Panc1 (cell line): ENCODE measurements at regions not wholly inside any gene's neighbourhood (a gene's known extent, or its start where the extent isn't known, plus 50 kb on each side); places are given as distances from the start of the nearest gene placed in this dataset.

Source experiments
- ATAC-seq: fragments of 200-7000 bp; cut with Tn5 transposase; 2 replicates; pipeline ENCODE4 v1.9.1; 2020; ENCODE audit warnings: mild to moderate bottlenecking, moderate library complexity
- BruUV-seq: library from RNA; stranded (reverse); fragments of 400-500 nt; replicated peaks from 2 replicates; lab custom pipeline; 2021; lab: Mats Ljungman, UMichigan
- CTCF ChIA-PET: fragments of 300-600 bp; sonication (Branson Sonifier 250); formaldehyde crosslinking; loops from one replicate; lab custom pipeline; 2022; ENCODE audit warnings: antibody characterized with exemption; lab: Charles Lee
- POLR2A ChIA-PET: fragments of 300-600 bp; sonication (Branson Sonifier 250); formaldehyde crosslinking; loops from one replicate; lab custom pipeline; 2022; ENCODE audit warnings: antibody characterized with exemption; lab: Charles Lee
- DNase-seq: peaks from one replicate; pipeline ENCODE4 v3.0.0-alpha.2; 2010; ENCODE audit warnings: low read depth, low spot score
- H3K27ac ChIP-seq: 2 replicates; pipeline ENCODE4 v1.5.1; 2011; ENCODE audit warnings: mild to moderate bottlenecking, low read length, inconsistent platforms
- H3K27me3 ChIP-seq: fragments of 200-500 bp; sonication (Bioruptor generic); 2 replicates; pipeline ENCODE4 v1.6.0; 2014; ENCODE audit warnings: low read length, inconsistent platforms; ENCODE audit not compliant: control insufficient read depth, insufficient read depth
- H3K36me3 ChIP-seq: fragments of 200-500 bp; sonication (Bioruptor generic); 2 replicates; pipeline ENCODE4 v1.5.1; 2014; ENCODE audit warnings: inconsistent platforms, mild to moderate bottlenecking, low read length, moderate library complexity; ENCODE audit not compliant: control insufficient read depth, insufficient read depth
- H3K4me1 ChIP-seq: 2 replicates; pipeline ENCODE4 v1.5.1; 2011; ENCODE audit warnings: inconsistent platforms, mild to moderate bottlenecking, low read length, moderate library complexity; ENCODE audit not compliant: control insufficient read depth, insufficient read depth
- H3K4me3 ChIP-seq, 2 experiments: 2 replicates each; pipeline ENCODE4 v1.5.1; 2011 to 2012; ENCODE audit warnings: low read depth in 2 of 2, low read length in 2 of 2, mild to moderate bottlenecking in 2 of 2, inconsistent platforms in 1 of 2, moderate library complexity in 1 of 2
- H3K9me3 ChIP-seq: fragments of 200-500 bp; sonication (Bioruptor generic); 2 replicates; pipeline ENCODE4 v1.5.1; 2014; ENCODE audit warnings: low read depth, mild to moderate bottlenecking, inconsistent platforms, low read length, moderate library complexity; ENCODE audit not compliant: control insufficient read depth, insufficient read depth
- CTCF ChIP-seq: fragments of 450-650 bp; IDR thresholded peaks from 2 replicates; pipeline ENCODE4 v1.5.1; 2017; ENCODE audit warnings: mild to moderate bottlenecking
- POLR2AphosphoS5 ChIP-seq: IDR thresholded peaks from 2 replicates; pipeline ENCODE4 v1.6.1; 2012; ENCODE audit warnings: mild to moderate bottlenecking, low read depth, low read length, moderate library complexity
- REST ChIP-seq, 2 experiments: IDR thresholded peaks; 2 replicates each; pipeline ENCODE4 v1.6.1; 2011 to 2012; ENCODE audit warnings: low read depth in 2 of 2, control low read depth in 1 of 2, low read length in 1 of 2, mild to moderate bottlenecking in 1 of 2, moderate library complexity in 1 of 2; ENCODE audit not compliant: insufficient read depth in 1 of 2
- SIN3A ChIP-seq: IDR thresholded peaks from 2 replicates; pipeline ENCODE4 v1.6.1; 2012; ENCODE audit warnings: low read depth, mild to moderate bottlenecking, low read length, moderate library complexity, borderline replicate concordance; ENCODE audit not compliant: insufficient read depth
- TCF7L2 ChIP-seq: IDR thresholded peaks from 2 replicates; pipeline ENCODE4 v1.6.1; 2011; ENCODE audit warnings: mild to moderate bottlenecking, low read depth, low read length, inconsistent platforms
- in situ Hi-C: cut with HindIII; loops from 2 replicates; pipeline ENCODE4 v1.10.0; 2016; ENCODE audit warnings: low sequenced_read_pairs, low pct_unique_long_range_greater_than_20kb
- intact Hi-C: fragments of 100-400 bp; cut with micrococcal nuclease; formaldehyde crosslinking; loops from one replicate; pipeline ENCODE4 v1.10.0; 2022; ENCODE audit not compliant: unreplicated experiment

GRCh38 chr5:135269199-135269598 is 129.8 kb downstream of the MACROH2A1 start:
- Histone ChIP-seq H3K27ac (no peak overlapping the region), H3K4me3 (no peak overlapping the region), H3K27me3 (no peaks in the 10 kb centered on the region), H3K9me3 (no peaks in the 10 kb centered on the region), H3K36me3 (no peaks in the 10 kb centered on the region), H3K4me1 (no peaks in the 10 kb centered on the region)
- DNase-seq (no peak), ATAC-seq (no peak)
- in situ Hi-C loops: no loop called here
- ChIA-PET POLR2A (no interaction called here), CTCF (no interaction called here)
- no peak for TF ChIP-seq SIN3A
- TF ChIP-seq CTCF: no peak
- TF ChIP-seq TCF7L2: no peak
- TF ChIP-seq POLR2AphosphoS5: no peak
- no peak for TF ChIP-seq REST (IDR thresholded peaks at IDR 0.05; ENCODE audit: insufficient read depth in 1 of 2, low read depth in 2 of 2, low read length in 1 of 2)
- intact Hi-C loops: no loop called here
- no TSS peak for BruUV-seq

- no peak for DNase-seq
- ChIA-PET CTCF (no interaction called here), POLR2A (no interaction called here)
- Histone ChIP-seq H3K4me3 (no peak overlapping the region), H3K27ac (no peak overlapping the region), H3K27me3 (no peaks in the 10 kb centered on the region), H3K9me3 (no peaks in the 10 kb centered on the region), H3K4me1 (no peaks in the 10 kb centered on the region), H3K36me3 (no peaks in the 10 kb centered on the region)
- no TSS peak for BruUV-seq
- in situ Hi-C loops (no loop called here), intact Hi-C loops (no loop called here)
- TF ChIP-seq REST (IDR thresholded peaks at IDR 0.05; ENCODE audit: insufficient read depth in 1 of 2, low read depth in 2 of 2, low read length in 1 of 2) (no peak), TCF7L2 (no peak), CTCF (no peak), POLR2AphosphoS5 (no peak), SIN3A (no peak)
- no peak for ATAC-seq
Measured at GRCh38 chr5:135266975-135267374, 132.1 kb downstream of the MACROH2A1 start.
